Ecto neural progenitor cell (in vitro differentiated cells): ENCODE measurements at regions not wholly inside any gene's neighbourhood (a gene's known extent, or its start where the extent isn't known, plus 50 kb on each side); places are given as distances from the start of the nearest gene placed in this dataset.

Source experiments
- DNase-seq: peaks from one replicate; pipeline ENCODE4 v3.0.0-alpha.2; 2018; ENCODE audit warnings: low spot score

- DNase-seq: no peak
Measured at GRCh38 chr12:98402671-98403070, 112.7 kb upstream of the TMPO start.

- no peak for DNase-seq
Measured at GRCh38 chr12:98403385-98403784, 112.0 kb upstream of the TMPO start.

- no peak for DNase-seq
Measured at GRCh38 chr12:98403936-98404335, 111.5 kb upstream of the TMPO start.

- DNase-seq: no peak
Measured at GRCh38 chr12:98405805-98406366, 109.5 kb upstream of the TMPO start.

GRCh38 chr12:98406378-98406777, 109.0 kb upstream of the TMPO start:
- DNase-seq: no peak

- no peak for DNase-seq
Measured at GRCh38 chr12:98408681-98409080, 106.7 kb upstream of the TMPO start.

GRCh38 chr12:98409548-98409947, 105.8 kb upstream of the TMPO start:
- no peak for DNase-seq

GRCh38 chr12:98410356-98410755, 105.0 kb upstream of the TMPO start:
- DNase-seq: no peak

- no peak for DNase-seq
Measured at GRCh38 chr12:98416845-98417244, 98.5 kb upstream of the TMPO start.

- DNase-seq: no peak
Measured at GRCh38 chr12:98417266-98417665, 98.1 kb upstream of the TMPO start.

- peak; percentile 71 for DNase-seq
Measured at GRCh38 chr12:98418357-98419075, 96.9 kb upstream of the TMPO start.

- no peak for DNase-seq
Measured at GRCh38 chr12:98419081-98419794, 96.2 kb upstream of the TMPO start.

- DNase-seq: no peak
Measured at GRCh38 chr12:98419795-98420404, 95.5 kb upstream of the TMPO start.

GRCh38 chr12:98420461-98420860, 94.9 kb upstream of the TMPO start:
- no peak for DNase-seq

GRCh38 chr12:98421316-98421715, 94.1 kb upstream of the TMPO start:
- DNase-seq: no peak

GRCh38 chr12:98422359-98422758, 93.0 kb upstream of the TMPO start:
- DNase-seq: no peak

- no peak for DNase-seq
Measured at GRCh38 chr12:98422812-98423211, 92.6 kb upstream of the TMPO start.

GRCh38 chr12:98423963-98424362, 91.4 kb upstream of the TMPO start:
- DNase-seq: no peak

GRCh38 chr12:98424726-98425401, 90.5 kb upstream of the TMPO start:
- DNase-seq: peak; percentile 74

- no peak for DNase-seq
Measured at GRCh38 chr12:98425859-98426258, 89.5 kb upstream of the TMPO start.

- DNase-seq: no peak
Measured at GRCh38 chr12:98431089-98431488, 84.3 kb upstream of the TMPO start.

- DNase-seq: no peak
Measured at GRCh38 chr12:98437166-98437565, 78.2 kb upstream of the TMPO start.
